ENCODE measurements at regions not wholly inside any gene's neighbourhood (a gene's known extent, or its start where the extent isn't known, plus 50 kb on each side); places are given as distances from the start of the nearest gene placed in this dataset.

DNA sequence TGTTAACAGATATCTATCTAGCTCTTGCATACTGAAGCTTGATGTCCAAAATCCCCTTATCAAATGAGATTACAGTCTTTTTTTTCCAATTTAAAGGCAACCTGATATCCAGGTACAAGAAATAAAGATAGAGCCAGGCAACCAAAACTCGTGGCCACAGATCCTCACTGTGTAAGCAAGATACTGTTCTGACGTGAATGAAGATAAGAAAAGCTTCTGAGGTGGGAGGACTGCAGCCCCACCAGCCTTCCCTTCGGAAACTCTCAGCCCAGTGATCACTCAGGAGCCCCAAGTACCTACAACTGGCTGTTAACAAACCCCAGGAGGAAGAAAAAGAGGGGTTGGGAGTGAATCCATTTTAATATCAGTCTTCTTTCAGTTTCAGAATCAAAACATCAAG is 191.6 kb downstream of the EFNB2 start:
- DNase-seq (ENCODE audit: low read depth) (no peak), FAIRE-seq (no peak)
- no peaks in the 10 kb centered on the region for H3K36me3 ChIP-seq (ENCODE audit: control insufficient read depth, insufficient read depth, low read length)
- TF ChIP-seq, protein P1, sequence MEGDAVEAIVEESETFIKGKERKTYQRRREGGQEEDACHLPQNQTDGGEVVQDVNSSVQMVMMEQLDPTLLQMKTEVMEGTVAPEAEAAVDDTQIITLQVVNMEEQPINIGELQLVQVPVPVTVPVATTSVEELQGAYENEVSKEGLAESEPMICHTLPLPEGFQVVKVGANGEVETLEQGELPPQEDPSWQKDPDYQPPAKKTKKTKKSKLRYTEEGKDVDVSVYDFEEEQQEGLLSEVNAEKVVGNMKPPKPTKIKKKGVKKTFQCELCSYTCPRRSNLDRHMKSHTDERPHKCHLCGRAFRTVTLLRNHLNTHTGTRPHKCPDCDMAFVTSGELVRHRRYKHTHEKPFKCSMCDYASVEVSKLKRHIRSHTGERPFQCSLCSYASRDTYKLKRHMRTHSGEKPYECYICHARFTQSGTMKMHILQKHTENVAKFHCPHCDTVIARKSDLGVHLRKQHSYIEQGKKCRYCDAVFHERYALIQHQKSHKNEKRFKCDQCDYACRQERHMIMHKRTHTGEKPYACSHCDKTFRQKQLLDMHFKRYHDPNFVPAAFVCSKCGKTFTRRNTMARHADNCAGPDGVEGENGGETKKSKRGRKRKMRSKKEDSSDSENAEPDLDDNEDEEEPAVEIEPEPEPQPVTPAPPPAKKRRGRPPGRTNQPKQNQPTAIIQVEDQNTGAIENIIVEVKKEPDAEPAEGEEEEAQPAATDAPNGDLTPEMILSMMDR (IDR thresholded peaks at IDR 0.05; ENCODE audit: insufficient read depth, low read length, severe bottlenecking) = no peak
- no peak overlapping the region for H3K4me3 ChIP-seq (ENCODE audit: low read depth, low read length)
- no peaks in the 10 kb centered on the region for H3K27me3 ChIP-seq (ENCODE audit: control insufficient read depth, insufficient read depth, low read length)

DNA sequence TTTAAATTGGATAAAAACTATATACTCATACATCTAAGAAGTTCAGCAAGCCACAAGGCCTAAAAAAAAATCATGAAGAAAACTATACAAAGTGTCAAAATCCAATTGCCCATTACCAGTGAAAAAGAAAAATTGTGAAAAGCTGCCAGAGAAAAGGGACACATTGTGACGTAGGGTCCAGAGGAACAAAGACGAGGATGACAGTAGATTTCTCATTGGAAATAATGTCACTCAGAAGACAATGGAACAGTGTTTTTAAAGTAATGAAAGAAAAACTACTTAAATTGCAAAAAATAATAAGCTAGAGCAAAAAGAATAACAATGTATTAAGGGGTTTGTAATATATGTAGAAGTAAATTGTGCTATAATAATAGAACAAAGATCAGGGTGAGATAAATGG is 195.2 kb downstream of the EFNB2 start:
- TF ChIP-seq, protein P1 (IDR thresholded peaks at IDR 0.05; ENCODE audit: insufficient read depth, low read length, severe bottlenecking) = no peak
- Histone ChIP-seq H3K36me3 (ENCODE audit: control insufficient read depth, insufficient read depth, low read length) (no peaks in the 10 kb centered on the region), H3K27me3 (ENCODE audit: control insufficient read depth, insufficient read depth, low read length) (no peaks in the 10 kb centered on the region), H3K4me3 (ENCODE audit: low read depth, low read length) (no peak overlapping the region)
- DNase-seq (ENCODE audit: low read depth) = no peak
- no peak for FAIRE-seq

DNA sequence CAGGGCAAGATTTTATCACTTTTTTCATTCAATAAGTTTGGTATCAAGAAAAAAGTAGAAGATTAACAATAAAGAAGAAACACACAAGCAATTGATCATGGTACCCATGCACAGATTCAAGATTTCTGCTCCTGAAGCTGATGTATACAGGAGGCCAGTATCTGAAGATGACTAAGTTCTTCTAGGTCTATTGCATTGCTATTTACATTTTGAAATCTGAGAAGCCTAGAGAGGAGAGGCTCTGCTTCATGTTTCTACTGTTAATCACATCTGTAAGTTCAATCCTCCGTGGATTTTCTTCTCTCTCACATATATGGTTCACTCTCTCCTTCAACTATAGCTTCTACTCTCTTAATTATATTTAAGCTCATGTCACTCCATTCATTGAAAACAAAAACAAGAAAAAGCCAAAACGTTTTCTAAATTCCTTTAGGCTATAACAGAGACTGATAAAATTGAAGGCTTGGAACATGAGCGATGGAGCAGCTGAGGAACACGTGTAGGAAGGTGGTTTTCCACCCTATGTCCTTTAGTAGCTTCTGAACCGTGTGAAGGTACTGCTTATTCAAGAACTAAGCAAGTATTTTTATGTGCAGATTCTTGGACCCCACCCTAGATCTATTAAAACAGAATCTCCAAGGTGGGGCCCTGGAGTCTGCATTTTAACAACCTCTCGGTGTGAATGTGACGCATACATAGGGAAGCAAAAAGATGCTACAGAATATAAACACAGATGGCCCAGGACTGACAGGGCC is 198.2 kb downstream of the EFNB2 start:
- no peaks in the 10 kb centered on the region for H3K27me3 ChIP-seq (ENCODE audit: control insufficient read depth, insufficient read depth, low read length)
- TF ChIP-seq, protein P1 (IDR thresholded peaks at IDR 0.05; ENCODE audit: insufficient read depth, low read length, severe bottlenecking) = no peak
- H3K36me3 ChIP-seq (ENCODE audit: control insufficient read depth, insufficient read depth, low read length) = no peaks in the 10 kb centered on the region
- H3K4me3 ChIP-seq (ENCODE audit: low read depth, low read length) = no peak overlapping the region
- DNase-seq (ENCODE audit: low read depth) = peak; percentile 81
- no peak for FAIRE-seq

DNA sequence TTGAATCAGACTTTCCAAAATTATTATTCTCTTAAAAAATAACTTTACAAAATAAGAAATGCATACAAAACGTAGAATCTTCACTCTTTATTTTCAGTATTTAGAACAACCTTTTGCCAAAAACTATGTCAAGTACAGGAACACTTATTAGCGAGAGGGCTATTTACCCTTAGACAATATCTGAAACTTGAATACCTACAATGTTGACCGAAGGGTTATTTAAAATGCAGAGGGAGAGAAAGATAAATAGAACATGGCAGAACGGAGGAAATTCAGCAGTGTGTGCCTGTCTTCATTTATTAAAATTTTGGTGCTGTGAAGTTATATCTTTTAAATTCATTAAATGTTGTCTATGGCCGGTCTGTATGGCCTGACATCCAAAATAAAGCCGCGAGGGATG is 198.8 kb downstream of the EFNB2 start:
- Histone ChIP-seq H3K36me3 (ENCODE audit: control insufficient read depth, insufficient read depth, low read length) (no peaks in the 10 kb centered on the region), H3K27me3 (ENCODE audit: control insufficient read depth, insufficient read depth, low read length) (no peaks in the 10 kb centered on the region), H3K4me3 (ENCODE audit: low read depth, low read length) (no peak overlapping the region)
- FAIRE-seq = no peak
- TF ChIP-seq, protein P1 (IDR thresholded peaks at IDR 0.05; ENCODE audit: insufficient read depth, low read length, severe bottlenecking) = no peak
- no peak for DNase-seq (ENCODE audit: low read depth)

DNA sequence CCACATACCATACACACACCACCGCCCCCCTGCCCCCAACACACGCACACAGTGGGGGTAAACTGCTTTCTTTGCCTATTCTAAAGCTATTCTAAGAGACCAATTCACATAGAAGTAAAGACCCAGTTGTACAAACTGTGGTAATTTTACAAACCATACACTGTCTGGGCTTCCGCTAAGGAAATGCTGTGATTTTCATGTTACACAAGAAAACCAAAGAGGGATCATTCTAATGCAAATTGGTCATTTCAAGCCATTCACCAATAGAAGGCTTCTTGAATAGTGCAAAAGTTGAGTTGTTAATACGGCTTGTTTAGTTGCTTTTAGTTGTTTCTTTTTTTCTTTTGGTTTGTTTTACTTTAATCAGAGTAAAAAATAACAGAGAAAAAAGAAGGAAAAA is 202.8 kb downstream of the EFNB2 start:
- H3K4me3 ChIP-seq (ENCODE audit: low read depth, low read length) = no peak overlapping the region
- TF ChIP-seq, protein P1 (IDR thresholded peaks at IDR 0.05; ENCODE audit: insufficient read depth, low read length, severe bottlenecking) = no peak
- no peaks in the 10 kb centered on the region for H3K36me3 ChIP-seq (ENCODE audit: control insufficient read depth, insufficient read depth, low read length)
- DNase-seq (ENCODE audit: low read depth) = no peak
- FAIRE-seq = no peak
- no peaks in the 10 kb centered on the region for H3K27me3 ChIP-seq (ENCODE audit: control insufficient read depth, insufficient read depth, low read length)

DNA sequence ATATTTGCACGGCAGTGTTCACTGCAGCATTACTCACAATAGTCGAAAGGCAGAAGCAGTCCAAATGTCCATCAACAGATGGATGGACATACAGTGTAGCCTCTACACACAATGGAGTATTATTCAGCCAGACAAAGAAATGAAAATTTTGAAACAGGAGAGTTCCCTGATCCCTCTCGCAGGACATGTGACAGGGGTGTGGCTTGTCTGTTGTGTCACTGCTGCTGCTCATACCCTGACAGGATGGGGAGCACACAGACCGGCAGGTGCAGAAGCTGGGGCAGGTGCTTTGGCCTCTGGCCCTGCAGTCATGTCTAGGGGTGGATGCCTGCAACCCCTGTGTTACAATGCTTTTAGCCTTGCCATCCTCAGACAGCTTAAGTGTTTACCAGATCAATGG is 204.3 kb downstream of the EFNB2 start:
- TF ChIP-seq, protein P1 (IDR thresholded peaks at IDR 0.05; ENCODE audit: insufficient read depth, low read length, severe bottlenecking) = no peak
- Histone ChIP-seq H3K36me3 (ENCODE audit: control insufficient read depth, insufficient read depth, low read length) (no peaks in the 10 kb centered on the region), H3K4me3 (ENCODE audit: low read depth, low read length) (no peak overlapping the region), H3K27me3 (ENCODE audit: control insufficient read depth, insufficient read depth, low read length) (no peaks in the 10 kb centered on the region)
- no peak for FAIRE-seq
- DNase-seq (ENCODE audit: low read depth) = no peak
